Adipocyte (in vitro differentiated cells): ENCODE measurements at regions not wholly inside any gene's neighbourhood (a gene's known extent, or its start where the extent isn't known, plus 50 kb on each side); places are given as distances from the start of the nearest gene placed in this dataset.

Experiments
- DNase-seq: peaks from one replicate; pipeline ENCODE4 v3.0.0-alpha.2; 2015; ENCODE audit warnings: low read depth
- H3K27me3 ChIP-seq: replicated peaks from 2 replicates; pipeline ENCODE4 v1.7.0; 2013; ENCODE audit warnings: mild to moderate bottlenecking, low read length, moderate library complexity; ENCODE audit not compliant: control insufficient read depth, insufficient read depth
- H3K36me3 ChIP-seq: 2 replicates; pipeline ENCODE4 v1.7.0; 2013; ENCODE audit warnings: low read length, mild to moderate bottlenecking, moderate library complexity; ENCODE audit not compliant: control insufficient read depth, insufficient read depth, severe bottlenecking
- H3K4me1 ChIP-seq: 2 replicates; pipeline ENCODE4 v1.7.0; 2013; ENCODE audit warnings: mild to moderate bottlenecking, low read length, moderate library complexity; ENCODE audit not compliant: control insufficient read depth, insufficient read depth
- H3K4me3 ChIP-seq: 2 replicates; pipeline ENCODE4 v1.7.0; 2013; ENCODE audit warnings: mild to moderate bottlenecking, low read length, moderate library complexity
- H3K9ac ChIP-seq: 2 replicates; pipeline ENCODE4 v1.7.0; 2013; ENCODE audit warnings: mild to moderate bottlenecking, low read length, moderate library complexity
- H3K9me3 ChIP-seq: 2 replicates; pipeline ENCODE4 v1.7.0; 2013; ENCODE audit warnings: mild to moderate bottlenecking, low read length, moderate library complexity; ENCODE audit not compliant: control insufficient read depth

DNA sequence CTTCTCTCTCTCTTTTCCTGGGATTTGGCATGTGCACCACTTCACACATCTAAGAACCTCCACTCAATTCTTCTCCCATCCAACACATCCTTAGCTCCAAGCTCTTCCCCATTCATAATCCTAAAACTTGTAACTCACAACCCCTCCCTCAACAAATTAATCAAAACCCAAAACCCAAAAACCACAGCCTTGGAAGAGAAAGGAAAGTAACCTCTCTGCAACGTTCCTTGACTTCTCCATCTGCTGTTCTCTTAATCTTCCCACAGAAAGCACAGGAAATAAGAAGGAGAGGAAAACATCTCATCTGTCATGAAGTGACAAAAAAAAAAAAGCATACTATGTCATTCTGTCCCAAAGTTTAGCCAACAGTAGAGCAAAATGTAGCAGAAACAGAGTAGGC, 66.2 kb downstream of the DRD1 start:
- Histone ChIP-seq H3K4me3 (no peak overlapping the region), H3K9ac (no peak overlapping the region), H3K27me3 (peaks cover 38% of the 10 kb centered on the region), H3K4me1 (peaks cover 9% of the 10 kb centered on the region), H3K36me3 (no peaks in the 10 kb centered on the region), H3K9me3 (peaks cover 10% of the 10 kb centered on the region)
- DNase-seq: no peak

DNA sequence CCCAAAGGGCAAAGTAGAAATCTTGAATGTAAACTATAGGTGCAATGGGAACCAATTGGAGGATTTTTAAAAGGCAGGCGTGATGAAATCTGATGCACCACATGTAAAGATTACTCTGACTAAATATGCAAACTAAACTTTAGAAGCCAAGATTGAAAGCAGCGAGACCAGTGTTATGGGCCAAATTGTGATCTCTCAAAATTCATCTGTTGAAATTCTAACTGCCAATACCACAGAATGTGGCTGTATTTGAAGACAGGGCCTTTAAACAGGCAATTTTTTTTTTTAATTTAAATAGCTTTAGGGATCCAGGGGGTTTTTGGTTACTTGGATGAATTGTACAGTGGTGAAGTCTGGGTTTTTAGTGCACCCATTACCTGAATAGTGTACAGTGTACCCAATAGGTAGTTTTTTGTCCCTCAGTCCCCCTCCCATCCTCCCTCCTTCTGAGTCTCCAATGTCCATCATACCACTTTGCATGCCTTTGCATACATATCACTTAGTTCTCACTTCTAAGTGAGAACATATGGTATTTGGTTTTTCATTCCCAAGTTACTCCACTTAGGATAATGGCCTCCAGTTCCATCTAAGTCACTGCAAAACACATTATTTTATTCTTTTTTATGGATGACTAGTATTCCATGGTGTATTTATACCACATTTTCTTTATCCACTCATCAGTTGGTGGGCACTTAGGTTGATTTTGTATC, 69.7 kb downstream of the DRD1 start:
- H3K9ac ChIP-seq: no peak overlapping the region
- peaks cover 9% of the 10 kb centered on the region for H3K4me1 ChIP-seq
- no peak for DNase-seq
- H3K9me3 ChIP-seq: peaks cover 8% of the 10 kb centered on the region
- H3K36me3 ChIP-seq: no peaks in the 10 kb centered on the region
- H3K4me3 ChIP-seq: no peak overlapping the region
- peaks cover 45% of the 10 kb centered on the region for H3K27me3 ChIP-seq

DNA sequence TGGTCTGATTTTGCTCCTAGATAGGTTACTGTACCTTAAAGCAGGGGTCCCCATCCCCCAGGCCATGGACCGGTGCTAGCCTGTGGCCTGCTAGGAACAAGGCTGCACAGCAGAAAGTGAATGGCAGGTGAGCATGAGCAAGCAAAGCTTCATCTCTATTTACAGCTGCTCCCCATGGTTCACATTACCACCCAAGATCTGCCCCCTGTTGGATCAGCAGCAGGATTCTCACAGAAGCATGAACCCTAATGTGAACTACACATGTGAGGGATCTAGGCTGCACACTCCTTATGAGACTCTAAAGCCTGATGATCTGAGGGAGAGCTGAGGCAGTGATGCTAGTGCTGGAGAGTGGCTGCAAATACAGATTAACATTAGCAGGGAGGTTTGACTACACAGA, 78.1 kb downstream of the DRD1 start:
- Histone ChIP-seq H3K4me1 (no peaks in the 10 kb centered on the region), H3K9ac (no peak overlapping the region), H3K9me3 (peaks cover 3% of the 10 kb centered on the region), H3K36me3 (no peaks in the 10 kb centered on the region), H3K4me3 (no peak overlapping the region), H3K27me3 (peaks cover 36% of the 10 kb centered on the region)
- DNase-seq: no peak

DNA sequence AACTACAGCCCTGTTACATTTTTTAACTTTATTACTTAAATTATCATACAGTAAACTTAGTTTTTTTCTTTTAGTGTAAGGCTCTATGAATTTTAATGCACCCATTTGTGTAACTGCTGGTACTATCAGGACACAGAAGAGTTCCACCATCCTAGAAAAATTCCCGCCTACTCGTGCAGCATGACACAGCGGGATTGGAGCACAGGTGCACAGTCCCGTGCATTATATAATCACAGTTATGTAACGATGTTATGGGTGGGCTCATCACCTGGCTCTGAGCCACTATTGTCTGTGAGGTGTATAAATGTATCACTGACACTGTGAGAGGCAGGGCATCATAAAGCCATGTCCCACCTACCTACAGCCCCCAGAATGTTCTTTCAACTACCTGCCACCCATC, 80.7 kb downstream of the DRD1 start:
- H3K4me1 ChIP-seq: no peaks in the 10 kb centered on the region
- no peaks in the 10 kb centered on the region for H3K9me3 ChIP-seq
- DNase-seq: no peak
- no peak overlapping the region for H3K9ac ChIP-seq
- H3K4me3 ChIP-seq: no peak overlapping the region
- no peaks in the 10 kb centered on the region for H3K36me3 ChIP-seq
- peaks cover 22% of the 10 kb centered on the region for H3K27me3 ChIP-seq

DNA sequence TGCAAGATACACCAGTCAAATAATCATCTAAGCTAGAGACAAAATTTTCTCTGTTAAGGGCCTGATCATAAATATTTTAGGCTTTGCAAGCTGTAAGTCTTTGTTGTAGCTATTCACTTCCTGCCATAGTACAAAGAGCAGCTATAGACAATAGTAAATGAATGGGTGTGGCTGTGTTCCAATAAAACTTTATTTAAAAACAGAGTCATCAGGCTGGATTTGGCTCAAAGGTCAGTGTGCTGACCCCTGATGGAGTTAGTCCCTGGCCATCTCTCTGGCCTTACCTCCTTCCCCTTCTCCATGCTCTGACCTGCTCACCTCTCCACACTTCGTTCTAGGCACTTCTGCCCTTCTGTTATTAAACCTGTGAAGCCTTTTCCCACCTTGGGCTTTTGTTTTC, 86.0 kb downstream of the DRD1 start:
- no peak overlapping the region for H3K4me3 ChIP-seq
- no peak for DNase-seq
- H3K27me3 ChIP-seq: peaks cover 14% of the 10 kb centered on the region
- no peak overlapping the region for H3K9ac ChIP-seq
- no peaks in the 10 kb centered on the region for H3K36me3 ChIP-seq
- H3K4me1 ChIP-seq: no peaks in the 10 kb centered on the region
- no peaks in the 10 kb centered on the region for H3K9me3 ChIP-seq

DNA sequence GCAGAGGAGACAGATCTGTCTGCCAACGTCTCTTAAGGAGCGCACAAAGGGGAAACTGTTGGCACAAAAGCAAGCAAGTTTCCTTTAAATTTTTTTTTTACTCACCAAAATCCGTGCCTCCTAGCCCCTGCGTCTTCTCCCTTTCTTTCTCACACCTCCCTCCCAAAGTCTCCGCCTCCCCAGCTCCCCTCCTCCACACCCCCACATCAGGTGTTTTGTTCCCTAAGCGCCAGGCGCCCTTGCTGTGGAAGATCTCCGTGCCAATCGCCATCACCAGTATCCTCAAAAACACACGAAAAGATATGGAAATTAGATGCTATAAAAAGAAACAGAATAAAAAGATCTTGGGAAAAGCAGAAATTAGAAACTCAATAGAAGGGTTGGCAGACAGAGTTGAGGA, 87.6 kb downstream of the DRD1 start:
- Histone ChIP-seq H3K9me3 (no peaks in the 10 kb centered on the region), H3K36me3 (no peaks in the 10 kb centered on the region), H3K4me3 (no peak overlapping the region), H3K9ac (no peak overlapping the region), H3K27me3 (peaks cover 7% of the 10 kb centered on the region), H3K4me1 (no peaks in the 10 kb centered on the region)
- no peak for DNase-seq

DNA sequence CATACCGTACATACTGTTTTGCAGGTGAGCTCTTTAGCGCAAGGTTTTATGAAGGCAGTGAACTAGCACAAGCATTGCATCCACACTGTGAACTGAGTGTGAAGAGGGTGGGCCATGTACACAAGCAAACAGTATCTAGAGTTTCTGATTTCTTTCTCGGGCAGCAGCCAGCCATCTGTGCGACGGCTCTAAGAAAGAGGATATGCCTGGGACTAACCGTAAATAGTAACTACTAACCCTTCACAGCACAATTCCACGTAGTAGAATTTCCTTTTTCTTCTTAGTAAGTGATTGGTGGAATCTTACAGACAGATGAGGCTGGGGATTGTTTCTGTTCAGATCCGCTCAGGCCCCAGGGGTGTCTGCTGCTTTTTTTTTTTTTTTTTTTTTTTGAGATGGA, 89.0 kb downstream of the DRD1 start:
- Histone ChIP-seq H3K4me1 (no peaks in the 10 kb centered on the region), H3K27me3 (peaks cover 10% of the 10 kb centered on the region), H3K9me3 (no peaks in the 10 kb centered on the region), H3K4me3 (no peak overlapping the region), H3K9ac (no peak overlapping the region), H3K36me3 (no peaks in the 10 kb centered on the region)
- DNase-seq: no peak

DNA sequence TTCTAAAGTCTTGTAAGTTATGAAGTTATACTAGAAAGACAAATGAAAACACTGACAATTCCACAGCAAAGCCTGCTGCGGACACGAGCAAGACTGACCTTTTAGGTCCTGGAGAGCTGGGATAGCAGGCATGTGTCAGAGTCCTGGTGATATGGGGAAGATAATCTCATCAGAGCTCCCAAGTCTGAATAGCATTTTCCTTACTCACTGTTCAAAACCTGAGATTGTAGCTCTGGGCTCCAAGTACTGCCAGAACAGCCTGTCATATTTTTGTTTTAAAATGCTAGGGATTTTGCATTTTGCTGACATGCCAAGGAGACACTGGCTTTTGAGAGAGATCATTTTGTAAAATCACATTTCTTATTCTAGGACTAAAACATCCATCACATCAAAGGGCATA, 90.1 kb downstream of the DRD1 start:
- H3K4me3 ChIP-seq: no peak overlapping the region
- no peaks in the 10 kb centered on the region for H3K4me1 ChIP-seq
- H3K27me3 ChIP-seq: peaks cover 10% of the 10 kb centered on the region
- H3K36me3 ChIP-seq: no peaks in the 10 kb centered on the region
- no peak overlapping the region for H3K9ac ChIP-seq
- no peaks in the 10 kb centered on the region for H3K9me3 ChIP-seq
- no peak for DNase-seq

DNA sequence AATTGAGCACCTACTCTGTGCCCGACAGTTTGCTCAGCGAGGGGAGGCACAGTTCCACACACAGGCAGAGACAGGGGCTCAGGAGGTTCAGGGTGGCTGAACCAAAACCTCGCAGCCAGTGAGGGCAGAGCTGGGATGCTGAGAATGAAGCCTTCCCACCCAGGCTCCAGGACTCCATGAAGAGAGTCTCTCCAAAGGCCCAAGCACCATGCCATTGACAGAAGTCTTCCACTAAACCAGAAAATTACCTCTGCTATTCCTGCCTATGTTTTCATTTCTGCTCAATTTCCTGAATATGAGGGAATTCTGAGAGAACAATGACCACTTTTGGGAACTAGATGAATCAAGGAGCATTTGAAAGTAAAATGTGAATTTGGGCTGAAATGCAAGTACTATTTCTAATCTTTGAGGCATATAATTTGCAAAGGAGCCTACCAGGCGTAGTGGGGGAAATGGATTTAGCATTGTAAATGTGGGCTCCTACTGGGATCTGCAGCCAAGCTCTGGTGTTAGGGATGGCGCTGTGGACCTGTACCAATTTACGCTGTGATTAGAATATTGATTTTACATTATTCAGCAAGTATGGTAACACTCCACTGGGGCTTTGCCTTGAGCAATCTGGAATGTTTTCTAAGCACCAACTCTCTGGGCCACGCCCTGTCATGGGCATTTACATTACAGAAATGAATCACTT, 91.9 kb downstream of the DRD1 start:
- H3K27me3 ChIP-seq: peaks cover 10% of the 10 kb centered on the region
- no peak overlapping the region for H3K9ac ChIP-seq
- H3K4me1 ChIP-seq: peaks cover under 1% of the 10 kb centered on the region
- no peaks in the 10 kb centered on the region for H3K9me3 ChIP-seq
- H3K36me3 ChIP-seq: no peaks in the 10 kb centered on the region
- DNase-seq: no peak
- no peak overlapping the region for H3K4me3 ChIP-seq

DNA sequence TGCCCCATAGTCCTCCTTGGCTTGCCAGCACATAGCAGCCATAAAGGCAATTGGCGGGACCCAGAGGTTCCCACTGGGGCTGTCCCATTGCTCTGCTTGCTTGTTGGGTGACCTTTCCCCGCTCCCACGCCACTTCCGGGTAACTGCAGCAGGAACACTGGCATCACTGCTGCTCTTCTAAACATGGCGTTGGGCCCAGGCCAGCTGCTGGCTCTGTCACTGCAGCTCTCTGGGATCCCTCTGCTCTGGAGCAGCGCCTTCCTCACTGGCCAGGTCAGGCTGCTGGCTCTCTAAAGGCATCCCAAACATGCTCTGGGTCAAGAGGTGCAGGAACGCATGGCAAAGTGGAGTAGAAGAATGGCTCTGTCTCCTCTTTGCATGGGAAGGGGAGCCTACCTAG, 92.9 kb downstream of the DRD1 start:
- no peak overlapping the region for H3K4me3 ChIP-seq
- H3K4me1 ChIP-seq: peaks cover 4% of the 10 kb centered on the region
- no peak overlapping the region for H3K9ac ChIP-seq
- no peak for DNase-seq
- H3K9me3 ChIP-seq: no peaks in the 10 kb centered on the region
- no peaks in the 10 kb centered on the region for H3K36me3 ChIP-seq
- peaks cover 10% of the 10 kb centered on the region for H3K27me3 ChIP-seq

DNA sequence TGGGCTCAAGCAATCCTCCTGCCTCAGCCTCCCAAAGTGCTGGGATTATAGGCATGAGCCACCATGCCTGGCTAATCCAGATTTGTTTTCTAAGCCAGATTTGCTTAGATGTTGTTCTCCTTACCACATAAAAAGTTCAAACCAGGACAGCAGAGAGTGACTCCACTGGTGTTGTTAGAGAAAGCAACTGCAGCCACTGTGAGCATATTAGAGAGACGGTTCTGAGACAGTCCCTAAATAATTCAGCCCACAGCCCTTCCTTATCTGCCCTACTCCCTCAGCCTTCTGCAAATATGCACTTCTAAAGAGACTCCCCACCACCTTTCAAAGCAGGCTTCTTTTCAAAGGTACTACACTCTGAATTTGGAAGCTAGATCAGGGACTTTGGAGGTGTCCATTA, 96.1 kb downstream of the DRD1 start:
- Histone ChIP-seq H3K4me1 (peaks cover 25% of the 10 kb centered on the region), H3K27me3 (peaks cover 6% of the 10 kb centered on the region), H3K9ac (no peak overlapping the region), H3K9me3 (no peaks in the 10 kb centered on the region), H3K4me3 (no peak overlapping the region), H3K36me3 (no peaks in the 10 kb centered on the region)
- DNase-seq: no peak

DNA sequence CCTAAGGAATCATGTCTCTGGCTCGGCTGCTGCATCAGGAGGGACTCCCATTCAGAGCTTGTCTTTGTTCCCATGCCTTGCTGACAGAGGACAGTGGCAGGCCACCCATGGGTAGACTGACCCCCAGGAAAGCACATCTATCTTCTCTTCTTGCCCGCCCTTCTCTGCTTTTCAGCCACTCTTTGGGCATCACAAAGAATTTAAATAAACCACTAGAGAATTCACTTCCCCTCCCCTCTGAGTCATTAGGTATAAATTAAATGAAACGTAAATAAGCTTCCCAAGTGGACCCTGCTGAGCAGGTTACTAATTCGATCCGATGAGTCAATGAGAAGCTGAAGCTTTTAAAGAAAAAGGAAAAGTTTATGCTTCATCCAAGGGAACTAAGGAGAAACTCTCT, 97.0 kb downstream of the DRD1 start:
- DNase-seq: no peak
- H3K9ac ChIP-seq: no peak overlapping the region
- H3K9me3 ChIP-seq: no peaks in the 10 kb centered on the region
- H3K27me3 ChIP-seq: peaks cover 4% of the 10 kb centered on the region
- H3K36me3 ChIP-seq: no peaks in the 10 kb centered on the region
- no peak overlapping the region for H3K4me3 ChIP-seq
- peaks cover 27% of the 10 kb centered on the region for H3K4me1 ChIP-seq
